GM18870 (cell line): ENCODE measurements at regions not wholly inside any gene's neighbourhood (a gene's known extent, or its start where the extent isn't known, plus 50 kb on each side); places are given as distances from the start of the nearest gene placed in this dataset.

Source experiments
- ATAC-seq: cut with Tn5 transposase; IDR thresholded peaks from one replicate; pipeline ENCODE4 v1.9.1; 2021; ENCODE audit warnings: moderate library complexity; ENCODE audit not compliant: unreplicated experiment

GRCh38 chr15:94677202-94677790 is 445.9 kb downstream of the MCTP2 start:
- ATAC-seq: no peak

- ATAC-seq: no peak
Observed at GRCh38 chr15:94682171-94682570, 450.8 kb downstream of the MCTP2 start.

GRCh38 chr15:94683902-94684301 is 452.5 kb downstream of the MCTP2 start:
- ATAC-seq: no peak

GRCh38 chr15:94691169-94691568 is 459.8 kb downstream of the MCTP2 start:
- ATAC-seq: no peak

GRCh38 chr15:94692710-94693109 is 461.3 kb downstream of the MCTP2 start:
- ATAC-seq: no peak

- no peak for ATAC-seq
Observed at GRCh38 chr15:94700211-94700610, 468.9 kb downstream of the MCTP2 start.

- no peak for ATAC-seq
Observed at GRCh38 chr15:94701281-94701985, 470.1 kb downstream of the MCTP2 start.

- ATAC-seq: no peak
Observed at GRCh38 chr15:94703596-94703995, 472.2 kb downstream of the MCTP2 start.

- ATAC-seq: no peak
Observed at GRCh38 chr15:94704421-94704820, 473.1 kb downstream of the MCTP2 start.

GRCh38 chr15:94704946-94705345 is 473.6 kb downstream of the MCTP2 start:
- ATAC-seq: no peak

- no peak for ATAC-seq
Observed at GRCh38 chr15:94709319-94709718, 478.0 kb downstream of the MCTP2 start.

GRCh38 chr15:94722024-94722636 is 490.8 kb downstream of the MCTP2 start:
- ATAC-seq: no peak

GRCh38 chr15:94723801-94724200 is 492.4 kb downstream of the MCTP2 start:
- ATAC-seq: no peak

- no peak for ATAC-seq
Observed at GRCh38 chr15:94731286-94731685, 499.9 kb downstream of the MCTP2 start.

- ATAC-seq: no peak
Observed at GRCh38 chr15:94734460-94734859, 503.1 kb downstream of the MCTP2 start.

GRCh38 chr15:94736236-94736635 is 504.9 kb downstream of the MCTP2 start:
- no peak for ATAC-seq

GRCh38 chr15:94739639-94740038 is 508.3 kb downstream of the MCTP2 start:
- no peak for ATAC-seq

GRCh38 chr15:94740469-94740868 is 509.1 kb downstream of the MCTP2 start:
- no peak for ATAC-seq

GRCh38 chr15:94743668-94744067 is 512.3 kb downstream of the MCTP2 start:
- ATAC-seq: no peak

GRCh38 chr15:94744080-94744793 is 512.9 kb downstream of the MCTP2 start:
- ATAC-seq: no peak

GRCh38 chr15:94745371-94745770 is 514.0 kb downstream of the MCTP2 start:
- no peak for ATAC-seq

GRCh38 chr15:94747510-94747909 is 516.1 kb downstream of the MCTP2 start:
- no peak for ATAC-seq
